ENCODE measurements at regions not wholly inside any gene's neighbourhood (a gene's known extent, or its start where the extent isn't known, plus 50 kb on each side); places are given as distances from the start of the nearest gene placed in this dataset.

- TF ChIP-seq CTCF (IDR thresholded peaks at IDR 0.05) (no peak), POLR2A (IDR thresholded peaks at IDR 0.05) (no peak)
Measured at GRCh38 chr9:8232726-8233125, 433.1 kb upstream of the DMAC1 start.

Data from gastroesophageal sphincter (tissue), 3 donors.